HCT116 (cell line): ENCODE measurements at regions not wholly inside any gene's neighbourhood (a gene's known extent, or its start where the extent isn't known, plus 50 kb on each side); places are given as distances from the start of the nearest gene placed in this dataset.

Experiments
- ATAC-seq: fragments of 200-7000 bp; cut with Tn5 transposase; 2 replicates; pipeline ENCODE4 v1.9.1; 2020; ENCODE audit warnings: mild to moderate bottlenecking, moderate library complexity
- BruUV-seq: library from RNA; stranded (reverse); fragments of 400-500 nt; replicated peaks from 2 replicates; lab custom pipeline; 2021; lab: Mats Ljungman, UMichigan
- CTCF ChIA-PET: fragments of 300-600 bp; sonication (Branson Sonifier 250); formaldehyde crosslinking; loops from one replicate; lab custom pipeline; 2021; ENCODE audit warnings: antibody characterized with exemption; lab: Charles Lee
- POLR2A ChIA-PET: fragments of 300-600, 350-600 bp; sonication (Branson Sonifier 250); formaldehyde crosslinking; loops from one replicate; lab custom pipeline; 2021; ENCODE audit warnings: antibody characterized with exemption; lab: Charles Lee
- RAD21 ChIA-PET, 2 experiments: fragments of 300-600 bp; sonication (Branson Sonifier 250); formaldehyde crosslinking; loops; one replicate each; lab custom pipeline; 2023; ENCODE audit warnings: low total read pairs in 2 of 2; ENCODE audit not compliant: uncharacterized antibody in 2 of 2, unreplicated experiment in 2 of 2, low non-redundant PET in 1 of 2; lab: Charles Lee
- DNase-seq: peaks from one replicate; pipeline ENCODE4 v3.0.0-alpha.2; 2010; ENCODE audit warnings: low read depth, low spot score
- H2AFZ ChIP-seq: fragments of 200-600 bp; shearing (Covaris generic), sonication (generic); 2 replicates; pipeline ENCODE4 v1.6.1; 2017; ENCODE audit warnings: low read depth, mixed run types, mixed read lengths, antibody characterized with exemption, low read length; ENCODE audit not compliant: poor library complexity, severe bottlenecking
- H3K27ac ChIP-seq: 2 replicates; pipeline ENCODE4 v1.5.1; 2012; ENCODE audit warnings: low read depth, low read length
- H3K27me3 ChIP-seq: fragments of 200-600 bp; sonication (generic); 2 replicates; pipeline ENCODE4 v1.6.1; 2016; ENCODE audit warnings: mixed run types, low read length, mixed read lengths; ENCODE audit not compliant: insufficient read depth
- H3K36me3 ChIP-seq, 2 experiments: fragments of 200-500 bp in 1 of 2; fragments of 200-600 bp in 1 of 2; sonication (Bioruptor generic) in 1 of 2; sonication (generic) in 1 of 2; 2 replicates each; pipeline versions ENCODE4 v1.5.1 to v1.6.1; 2014 to 2016; ENCODE audit warnings: low read length in 2 of 2, inconsistent platforms in 1 of 2, mixed read lengths in 1 of 2, mixed run types in 1 of 2; ENCODE audit not compliant: insufficient read depth in 2 of 2, control insufficient read depth in 1 of 2
- H3K4me1 ChIP-seq, 2 experiments: fragments of 200-600 bp in 1 of 2; sonication (generic) in 1 of 2; 2 replicates each; pipeline versions ENCODE4 v1.5.1 to v1.6.1; 2012 to 2017; ENCODE audit warnings: low read length in 2 of 2, inconsistent platforms in 1 of 2, mild to moderate bottlenecking in 1 of 2, mixed read lengths in 1 of 2, mixed run types in 1 of 2, moderate library complexity in 1 of 2; ENCODE audit not compliant: insufficient read depth in 2 of 2, control insufficient read depth in 1 of 2
- H3K4me2 ChIP-seq: fragments of 200-600 bp; sonication (generic); 2 replicates; pipeline ENCODE4 v1.6.1; 2017; ENCODE audit warnings: mixed run types, low read length, mixed read lengths
- H3K4me3 ChIP-seq, 2 experiments: fragments of 200-600 bp in 1 of 2; sonication (generic) in 1 of 2; replicated peaks in 1 of 2; 2 replicates each; pipeline ENCODE4 v1.5.1; 2011 to 2016; ENCODE audit warnings: low read length in 2 of 2, control low read depth in 1 of 2, low read depth in 1 of 2, mild to moderate bottlenecking in 1 of 2, mixed read lengths in 1 of 2, mixed run types in 1 of 2
- H3K79me2 ChIP-seq: fragments of 200-600 bp; sonication (generic); 2 replicates; pipeline ENCODE4 v1.6.1; 2017; ENCODE audit warnings: mild to moderate bottlenecking, mixed run types, low read length, moderate library complexity, mixed read lengths; ENCODE audit not compliant: insufficient read depth
- H3K9ac ChIP-seq: fragments of 200-600 bp; sonication (generic); 2 replicates; pipeline ENCODE4 v1.6.1; 2016; ENCODE audit warnings: low read length, mixed read lengths
- H3K9me2 ChIP-seq: fragments of 200-600 bp; sonication (generic), shearing (Covaris generic); 2 replicates; pipeline ENCODE4 v1.6.1; 2017; ENCODE audit warnings: mixed run types, mild to moderate bottlenecking, moderate library complexity; ENCODE audit not compliant: insufficient read depth
- H3K9me3 ChIP-seq, 2 experiments: fragments of 200-500 bp in 1 of 2; fragments of 200-600 bp in 1 of 2; sonication (Bioruptor generic) in 1 of 2; sonication (generic) in 1 of 2; 2 replicates each; pipeline ENCODE4 v1.6.1; 2014 to 2017; ENCODE audit warnings: low read length in 2 of 2, mixed read lengths in 2 of 2, inconsistent platforms in 1 of 2, low read depth in 1 of 2, mild to moderate bottlenecking in 1 of 2, mixed run types in 1 of 2, moderate library complexity in 1 of 2; ENCODE audit not compliant: control insufficient read depth in 1 of 2, insufficient read depth in 1 of 2
- H4K20me1 ChIP-seq: fragments of 200-600 bp; sonication (generic), shearing (Covaris generic); 2 replicates; pipeline ENCODE4 v1.6.1; 2017; ENCODE audit warnings: mixed run types, mild to moderate bottlenecking, moderate library complexity; ENCODE audit not compliant: insufficient read depth
- CBX3 ChIP-seq: IDR thresholded peaks from 2 replicates; pipeline ENCODE4 v1.6.1; 2012; ENCODE audit warnings: low read depth
- CEBPB ChIP-seq: IDR thresholded peaks from 2 replicates; pipeline ENCODE4 v1.6.1; 2012; ENCODE audit warnings: low read depth
- EGR1 ChIP-seq: IDR thresholded peaks from 2 replicates; pipeline ENCODE4 v1.6.1; 2012; ENCODE audit warnings: low read depth
- EZH2 ChIP-seq: fragments of 200-600 bp; sonication (generic); IDR thresholded peaks from 2 replicates; pipeline ENCODE4 v1.6.1; 2017; ENCODE audit warnings: antibody characterized with exemption, mixed run types
- JUND ChIP-seq: IDR thresholded peaks from 2 replicates; pipeline ENCODE4 v1.6.1; 2012
- POLR2AphosphoS5 ChIP-seq: IDR thresholded peaks from 2 replicates; pipeline ENCODE4 v1.6.1; 2011; ENCODE audit warnings: mild to moderate bottlenecking, low read depth, low read length, moderate library complexity
- SRF ChIP-seq: IDR thresholded peaks from 2 replicates; pipeline ENCODE4 v1.6.1; 2012; ENCODE audit warnings: low read depth
- YY1 ChIP-seq: IDR thresholded peaks from 2 replicates; pipeline ENCODE4 v1.6.1; 2011; ENCODE audit warnings: low read length, low read depth, moderate library complexity, mild to moderate bottlenecking; ENCODE audit not compliant: insufficient replicate concordance; ENCODE audit errors: extremely low read depth
- ZFX ChIP-seq: fragments of 450-650 bp; IDR thresholded peaks from 2 replicates; pipeline ENCODE4 v1.6.1; 2017
- ZNF274 ChIP-seq: fragments of 200-500 bp; sonication (Bioruptor generic); IDR thresholded peaks from 2 replicates; pipeline ENCODE4 v1.6.1; 2014; ENCODE audit warnings: mild to moderate bottlenecking, low read depth, low read length, inconsistent platforms
- intact Hi-C: fragments of 100-400 bp; cut with micrococcal nuclease; formaldehyde crosslinking; loops from 2 replicates; pipeline ENCODE4 v1.10.0; 2022
- TF ChIP-seq, protein P1 (sequence below): IDR thresholded peaks from 2 replicates; pipeline ENCODE4 v1.6.1; 2012
- TF ChIP-seq, protein P2 (sequence below): IDR thresholded peaks from 2 replicates; pipeline ENCODE4 v1.6.1; 2011; ENCODE audit warnings: mild to moderate bottlenecking, low read length, moderate library complexity; ENCODE audit not compliant: insufficient replicate concordance; ENCODE audit errors: extremely low read depth
- TF ChIP-seq, protein P3 (sequence below): IDR thresholded peaks from 2 replicates; pipeline ENCODE4 v1.6.1; 2012; ENCODE audit warnings: low read depth
- TF ChIP-seq, protein P4 (sequence below): IDR thresholded peaks from 2 replicates; pipeline ENCODE4 v1.6.1; 2012

DNA sequence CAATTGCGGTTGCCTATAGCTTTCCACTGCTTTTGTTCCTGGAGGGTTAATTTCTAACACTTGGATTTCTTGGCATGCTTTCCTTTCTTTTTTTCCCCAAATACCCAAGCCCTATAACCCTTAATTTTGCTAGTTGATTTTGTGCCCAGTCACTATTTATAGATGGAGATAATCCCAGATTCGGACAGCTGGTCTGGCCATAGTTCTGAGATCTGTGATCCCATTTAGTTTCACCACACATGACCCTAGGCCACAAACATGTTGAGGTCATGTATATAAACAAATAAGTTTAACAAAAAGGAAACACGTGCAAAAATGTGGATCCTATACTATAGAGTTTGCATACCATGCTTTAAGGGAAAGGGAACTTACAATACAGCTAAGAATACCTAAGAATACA lies 111.4 kb downstream of the ZMAT3 start:
- H3K79me2 ChIP-seq: no peaks in the 10 kb centered on the region
- no peak overlapping the region for H3K9ac ChIP-seq
- H4K20me1 ChIP-seq: no peaks in the 10 kb centered on the region
- no peaks in the 10 kb centered on the region for H3K9me2 ChIP-seq
- CTCF ChIA-PET: no interaction called here
- H3K27ac ChIP-seq: no peak overlapping the region
- H3K9me3 ChIP-seq: no peaks in the 10 kb centered on the region
- no peak overlapping the region for H3K4me3 ChIP-seq
- TF ChIP-seq EZH2 (no peak), EGR1 (no peak), CEBPB (no peak), ZFX (no peak), ZNF274 (no peak)
- TF ChIP-seq, protein P1, sequence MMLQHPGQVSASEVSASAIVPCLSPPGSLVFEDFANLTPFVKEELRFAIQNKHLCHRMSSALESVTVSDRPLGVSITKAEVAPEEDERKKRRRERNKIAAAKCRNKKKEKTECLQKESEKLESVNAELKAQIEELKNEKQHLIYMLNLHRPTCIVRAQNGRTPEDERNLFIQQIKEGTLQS: no peak
- TF ChIP-seq, protein P2, sequence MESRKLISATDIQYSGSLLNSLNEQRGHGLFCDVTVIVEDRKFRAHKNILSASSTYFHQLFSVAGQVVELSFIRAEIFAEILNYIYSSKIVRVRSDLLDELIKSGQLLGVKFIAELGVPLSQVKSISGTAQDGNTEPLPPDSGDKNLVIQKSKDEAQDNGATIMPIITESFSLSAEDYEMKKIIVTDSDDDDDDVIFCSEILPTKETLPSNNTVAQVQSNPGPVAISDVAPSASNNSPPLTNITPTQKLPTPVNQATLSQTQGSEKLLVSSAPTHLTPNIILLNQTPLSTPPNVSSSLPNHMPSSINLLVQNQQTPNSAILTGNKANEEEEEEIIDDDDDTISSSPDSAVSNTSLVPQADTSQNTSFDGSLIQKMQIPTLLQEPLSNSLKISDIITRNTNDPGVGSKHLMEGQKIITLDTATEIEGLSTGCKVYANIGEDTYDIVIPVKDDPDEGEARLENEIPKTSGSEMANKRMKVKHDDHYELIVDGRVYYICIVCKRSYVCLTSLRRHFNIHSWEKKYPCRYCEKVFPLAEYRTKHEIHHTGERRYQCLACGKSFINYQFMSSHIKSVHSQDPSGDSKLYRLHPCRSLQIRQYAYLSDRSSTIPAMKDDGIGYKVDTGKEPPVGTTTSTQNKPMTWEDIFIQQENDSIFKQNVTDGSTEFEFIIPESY: no peak
- no peak overlapping the region for H3K4me2 ChIP-seq
- RAD21 ChIA-PET: no interaction called here
- intact Hi-C loops: no loop called here
- no peaks in the 10 kb centered on the region for H3K27me3 ChIP-seq
- no peaks in the 10 kb centered on the region for H3K4me1 ChIP-seq
- ATAC-seq (no peak), DNase-seq (no peak)
- no TSS peak for BruUV-seq
- POLR2A ChIA-PET: no interaction called here
- no peak overlapping the region for H2AFZ ChIP-seq
- no peaks in the 10 kb centered on the region for H3K36me3 ChIP-seq

DNA sequence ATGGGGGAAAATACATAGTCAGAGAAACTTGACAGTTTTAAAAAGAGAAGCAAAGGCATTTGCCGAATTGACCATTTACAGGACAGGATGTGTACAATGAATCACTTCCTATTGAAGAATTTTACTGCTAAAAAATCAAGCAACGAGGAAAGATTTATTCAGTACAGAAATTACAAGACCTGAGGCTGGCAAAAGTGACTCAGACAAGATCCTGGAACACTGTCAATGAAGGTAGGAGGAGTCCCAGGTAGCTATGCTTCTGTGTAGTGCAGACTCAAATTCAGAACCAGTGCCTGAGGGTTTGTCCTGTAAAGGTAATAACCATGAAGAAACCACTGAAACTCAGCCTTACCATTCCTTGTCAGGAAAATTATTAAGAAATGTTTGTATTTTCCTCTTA lies 120.9 kb downstream of the ZMAT3 start:
- no peak for ATAC-seq
- TF ChIP-seq, protein P3, sequence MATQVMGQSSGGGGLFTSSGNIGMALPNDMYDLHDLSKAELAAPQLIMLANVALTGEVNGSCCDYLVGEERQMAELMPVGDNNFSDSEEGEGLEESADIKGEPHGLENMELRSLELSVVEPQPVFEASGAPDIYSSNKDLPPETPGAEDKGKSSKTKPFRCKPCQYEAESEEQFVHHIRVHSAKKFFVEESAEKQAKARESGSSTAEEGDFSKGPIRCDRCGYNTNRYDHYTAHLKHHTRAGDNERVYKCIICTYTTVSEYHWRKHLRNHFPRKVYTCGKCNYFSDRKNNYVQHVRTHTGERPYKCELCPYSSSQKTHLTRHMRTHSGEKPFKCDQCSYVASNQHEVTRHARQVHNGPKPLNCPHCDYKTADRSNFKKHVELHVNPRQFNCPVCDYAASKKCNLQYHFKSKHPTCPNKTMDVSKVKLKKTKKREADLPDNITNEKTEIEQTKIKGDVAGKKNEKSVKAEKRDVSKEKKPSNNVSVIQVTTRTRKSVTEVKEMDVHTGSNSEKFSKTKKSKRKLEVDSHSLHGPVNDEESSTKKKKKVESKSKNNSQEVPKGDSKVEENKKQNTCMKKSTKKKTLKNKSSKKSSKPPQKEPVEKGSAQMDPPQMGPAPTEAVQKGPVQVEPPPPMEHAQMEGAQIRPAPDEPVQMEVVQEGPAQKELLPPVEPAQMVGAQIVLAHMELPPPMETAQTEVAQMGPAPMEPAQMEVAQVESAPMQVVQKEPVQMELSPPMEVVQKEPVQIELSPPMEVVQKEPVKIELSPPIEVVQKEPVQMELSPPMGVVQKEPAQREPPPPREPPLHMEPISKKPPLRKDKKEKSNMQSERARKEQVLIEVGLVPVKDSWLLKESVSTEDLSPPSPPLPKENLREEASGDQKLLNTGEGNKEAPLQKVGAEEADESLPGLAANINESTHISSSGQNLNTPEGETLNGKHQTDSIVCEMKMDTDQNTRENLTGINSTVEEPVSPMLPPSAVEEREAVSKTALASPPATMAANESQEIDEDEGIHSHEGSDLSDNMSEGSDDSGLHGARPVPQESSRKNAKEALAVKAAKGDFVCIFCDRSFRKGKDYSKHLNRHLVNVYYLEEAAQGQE: no peak
- TF ChIP-seq YY1 (no peak), EGR1 (no peak), ZFX (no peak), POLR2AphosphoS5 (no peak), EZH2 (no peak), JUND (no peak), CBX3 (no peak), SRF (no peak)
- TF ChIP-seq, protein P4, sequence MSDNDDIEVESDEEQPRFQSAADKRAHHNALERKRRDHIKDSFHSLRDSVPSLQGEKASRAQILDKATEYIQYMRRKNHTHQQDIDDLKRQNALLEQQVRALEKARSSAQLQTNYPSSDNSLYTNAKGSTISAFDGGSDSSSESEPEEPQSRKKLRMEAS: no peak

More for the DNA sequence above, 120.9 kb downstream of the ZMAT3 start:
- Histone ChIP-seq H2AFZ (no peak overlapping the region), H3K4me1 (no peaks in the 10 kb centered on the region), H3K27ac (no peak overlapping the region), H3K27me3 (no peaks in the 10 kb centered on the region), H3K79me2 (no peaks in the 10 kb centered on the region), H3K4me2 (no peak overlapping the region), H4K20me1 (no peaks in the 10 kb centered on the region), H3K36me3 (no peaks in the 10 kb centered on the region), H3K9me2 (no peaks in the 10 kb centered on the region), H3K4me3 (no peak overlapping the region), H3K9ac (no peak overlapping the region), H3K9me3 (no peaks in the 10 kb centered on the region)
- intact Hi-C loops: no loop called here
- no TSS peak for BruUV-seq
- CTCF ChIA-PET: no interaction called here
- DNase-seq: no peak
- RAD21 ChIA-PET: no interaction called here
- POLR2A ChIA-PET: no interaction called here
